MM.1S (cell line): ENCODE measurements at regions not wholly inside any gene's neighbourhood (a gene's known extent, or its start where the extent isn't known, plus 50 kb on each side); places are given as distances from the start of the nearest gene placed in this dataset.

Experiments
- CTCF ChIP-seq: fragments of 300-600 bp; sonication (generic); IDR thresholded peaks from 2 replicates; pipeline ENCODE4 v1.5.1; 2016; ENCODE audit warnings: antibody characterized with exemption, low read length, mixed read lengths
- EZH2 ChIP-seq: fragments of 300-600 bp; sonication (generic); optimal IDR thresholded peaks from 2 replicates; pipeline ENCODE3; 2017; ENCODE audit warnings: low read depth, mild to moderate bottlenecking, antibody characterized with exemption, low read length, mixed read lengths

GRCh38 chr5:105740242-105740641 lies 1930.5 kb downstream of the EFNA5 start:
- TF ChIP-seq CTCF, result no peak
- no peak for TF ChIP-seq EZH2
